ENCODE measurements at regions not wholly inside any gene's neighbourhood (a gene's known extent, or its start where the extent isn't known, plus 50 kb on each side); places are given as distances from the start of the nearest gene placed in this dataset.
"Not testable (repeated sequence)": the region's sequence is repeated elsewhere in the genome, so short reads cannot be mapped to it uniquely, and the experiment has no call there.

GRCh38 chr5:57429513-57430120, 53.0 kb downstream of the ACTBL2 start:
- H3K27ac ChIP-seq, result no peak overlapping the region
- TF ChIP-seq CTCF (conservative IDR thresholded peaks at IDR 0.05) (no peak), ZFX (IDR thresholded peaks at IDR 0.05) (no peak)

- H3K27ac ChIP-seq, result not testable (repeated sequence)
These were observed 53.6 kb downstream of the ACTBL2 start for GRCh38 chr5:57429021-57429420.

GRCh38 chr5:57422993-57423392, 59.6 kb downstream of the ACTBL2 start:
- no peak overlapping the region for H3K27ac ChIP-seq
- TF ChIP-seq ZFX (IDR thresholded peaks at IDR 0.05), result no peak
- TF ChIP-seq CTCF (conservative IDR thresholded peaks at IDR 0.05), result no peak

GRCh38 chr5:57422341-57422740, 60.3 kb downstream of the ACTBL2 start:
- no peak overlapping the region for H3K27ac ChIP-seq
- TF ChIP-seq CTCF (conservative IDR thresholded peaks at IDR 0.05), result no peak
- no peak for TF ChIP-seq ZFX (IDR thresholded peaks at IDR 0.05)

- TF ChIP-seq ZFX (IDR thresholded peaks at IDR 0.05) (no peak), CTCF (conservative IDR thresholded peaks at IDR 0.05) (no peak)
- H3K27ac ChIP-seq, result no peak overlapping the region
These were observed 61.8 kb downstream of the ACTBL2 start for GRCh38 chr5:57420801-57421200.

GRCh38 chr5:57417971-57418370, 64.6 kb downstream of the ACTBL2 start:
- no peak overlapping the region for H3K27ac ChIP-seq
- TF ChIP-seq ZFX (IDR thresholded peaks at IDR 0.05) (no peak), CTCF (conservative IDR thresholded peaks at IDR 0.05) (no peak)

GRCh38 chr5:57417320-57417719, 65.3 kb downstream of the ACTBL2 start:
- H3K27ac ChIP-seq, result no peak overlapping the region
- TF ChIP-seq ZFX (IDR thresholded peaks at IDR 0.05) (no peak), CTCF (conservative IDR thresholded peaks at IDR 0.05) (no peak)

GRCh38 chr5:57416278-57416994, 66.2 kb downstream of the ACTBL2 start:
- no peak overlapping the region for H3K27ac ChIP-seq
- TF ChIP-seq ZFX (IDR thresholded peaks at IDR 0.05) (no peak), CTCF (conservative IDR thresholded peaks at IDR 0.05) (no peak)
